GM23338 (cell line): ENCODE measurements at regions not wholly inside any gene's neighbourhood (a gene's known extent, or its start where the extent isn't known, plus 50 kb on each side); places are given as distances from the start of the nearest gene placed in this dataset.

ENCODE experiments used
- ATAC-seq: fragments of 200-7000 bp; cut with Tn5 transposase; 3 replicates; pipeline ENCODE4 v1.9.1; 2020
- DNase-seq: peaks from one replicate; pipeline ENCODE4 v3.0.0-alpha.2; 2015; ENCODE audit warnings: low spot score
- H2AFZ ChIP-seq: fragments of 200-600 bp; sonication (generic); 2 replicates; pipeline ENCODE4 v1.8.0; 2016; ENCODE audit warnings: antibody characterized with exemption, mild to moderate bottlenecking, moderate library complexity
- H3F3A ChIP-seq: fragments of 200-600 bp; sonication (generic); replicated peaks from 2 replicates; pipeline ENCODE4 v1.8.0; 2017; ENCODE audit warnings: antibody characterized with exemption, mixed run types, low read depth
- H3K27ac ChIP-seq: fragments of 200-600 bp; sonication (generic); 2 replicates; pipeline ENCODE4 v1.6.1; 2016; ENCODE audit warnings: low read depth
- H3K27me3 ChIP-seq: fragments of 200-600 bp; sonication (generic); 2 replicates; pipeline ENCODE4 v1.8.0; 2016; ENCODE audit warnings: mild to moderate bottlenecking, mixed run types, moderate library complexity; ENCODE audit not compliant: insufficient read depth
- H3K36me3 ChIP-seq: fragments of 200-600 bp; sonication (generic); 2 replicates; pipeline ENCODE4 v1.8.0; 2016; ENCODE audit warnings: mild to moderate bottlenecking; ENCODE audit not compliant: insufficient read depth
- H3K4me1 ChIP-seq: fragments of 200-600 bp; sonication (generic); 2 replicates; pipeline ENCODE4 v1.8.0; 2016; ENCODE audit warnings: mild to moderate bottlenecking, moderate library complexity; ENCODE audit not compliant: insufficient read depth
- H3K4me2 ChIP-seq: fragments of 200-600 bp; sonication (generic); 2 replicates; pipeline ENCODE4 v1.7.1; 2017; ENCODE audit warnings: mixed run types
- H3K4me3 ChIP-seq: fragments of 200-600 bp; sonication (generic); 2 replicates; pipeline ENCODE4 v1.6.1; 2016; ENCODE audit warnings: mixed run types
- H3K79me2 ChIP-seq: fragments of 200-600 bp; sonication (generic); replicated peaks from 2 replicates; pipeline ENCODE4 v1.8.0; 2017; ENCODE audit warnings: mild to moderate bottlenecking; ENCODE audit not compliant: insufficient read depth
- H3K9me2 ChIP-seq: fragments of 200-600 bp; sonication (generic); 2 replicates; pipeline ENCODE4 v1.8.0; 2017; ENCODE audit not compliant: insufficient read depth
- H4K20me1 ChIP-seq: fragments of 200-600 bp; sonication (generic); replicated peaks from 2 replicates; pipeline ENCODE4 v1.8.0; 2017; ENCODE audit warnings: mild to moderate bottlenecking; ENCODE audit not compliant: insufficient read depth
- H3K27ac Mint-ChIP-seq: 2 replicates; pipeline ENCODE4 v1.8.0; 2020; ENCODE audit warnings: inconsistent platforms, mild to moderate bottlenecking, moderate library complexity, mixed read lengths
- H3K27me3 Mint-ChIP-seq: 3 replicates; pipeline ENCODE4 v1.8.0; 2022; ENCODE audit warnings: low read depth, mild to moderate bottlenecking, moderate library complexity, mixed read lengths, inconsistent platforms; ENCODE audit not compliant: insufficient read depth, poor library complexity
- H3K36me3 Mint-ChIP-seq: 3 replicates; pipeline ENCODE4 v1.8.0; 2021; ENCODE audit warnings: low read depth, mild to moderate bottlenecking, inconsistent platforms, moderate library complexity, mixed read lengths
- H3K4me1 Mint-ChIP-seq: 3 replicates; pipeline ENCODE4 v1.8.0; 2020; ENCODE audit warnings: mild to moderate bottlenecking, inconsistent platforms, mixed read lengths
- H3K4me3 Mint-ChIP-seq: 3 replicates; pipeline ENCODE4 v1.8.0; 2021; ENCODE audit warnings: moderate library complexity, mild to moderate bottlenecking, inconsistent platforms, mixed read lengths
- H3K9me3 Mint-ChIP-seq: 3 replicates; pipeline ENCODE4 v1.8.0; 2020; ENCODE audit warnings: moderate library complexity, mild to moderate bottlenecking, inconsistent platforms, mixed read lengths
- CREB1 ChIP-seq: fragments of 250-450 bp; sonication (Bioruptor Pico); IDR thresholded peaks from 2 replicates; pipeline ENCODE4 v1.5.0; 2020; ENCODE audit warnings: low read depth, mild to moderate bottlenecking, moderate library complexity
- EZH2 ChIP-seq: fragments of 200-600 bp; sonication (generic); IDR thresholded peaks from one replicate; pipeline ENCODE4 v1.8.0; 2017; ENCODE audit warnings: antibody characterized with exemption, mild to moderate bottlenecking, low read depth; ENCODE audit not compliant: unreplicated experiment
- EZH2phosphoT487 ChIP-seq: fragments of 200-600 bp; sonication (generic); IDR thresholded peaks from one replicate; pipeline ENCODE4 v1.8.1; 2018; ENCODE audit warnings: antibody characterized with exemption; ENCODE audit not compliant: unreplicated experiment
- JUNB ChIP-seq: IDR thresholded peaks from one replicate; pipeline ENCODE4 v1.6.1; 2016; ENCODE audit warnings: antibody characterized with exemption; ENCODE audit not compliant: unreplicated experiment
- TF ChIP-seq, protein P1 (sequence below): fragments of 250-450 bp; sonication (Bioruptor Pico); IDR thresholded peaks from 2 replicates; pipeline ENCODE4 v1.5.0; 2020; ENCODE audit warnings: mild to moderate bottlenecking, moderate library complexity

GRCh38 chr2:111659361-111660333 is 224.3 kb downstream of the ANAPC1 start:
- DNase-seq, result peak; percentile 75
- no peak overlapping the region for H3K4me3 ChIP-seq
- H3K27ac ChIP-seq, result no peak overlapping the region
- ATAC-seq, result peak; percentile 78
- Mint-ChIP-seq H3K36me3 (peaks cover 2% of the 10 kb centered on the region; the same call in 1 of the 3 replicates), H3K4me1 (peaks cover 14% of the 10 kb centered on the region), H3K4me3 (no peak overlapping the region), H3K27me3 (peaks cover 2% of the 10 kb centered on the region), H3K27ac (peak overlapping the region; percentile 90), H3K9me3 (no peaks in the 10 kb centered on the region)
- no peak overlapping the region for H2AFZ ChIP-seq
- H3K27me3 ChIP-seq, result no peaks in the 10 kb centered on the region
- TF ChIP-seq CREB1 (CRISPR knock-in tag) (0 out of 2 replicates have a peak, but pooled peaks have one; percentile 25), EZH2 (no peak)
- H3K36me3 ChIP-seq, result no peaks in the 10 kb centered on the region
- H3K4me2 ChIP-seq, result 0 out of 2 replicates have a peak overlapping the region, but pooled peaks have one; percentile 15
- H4K20me1 ChIP-seq, result no peaks in the 10 kb centered on the region
- 0 out of 2 replicates have a peak, but pooled peaks cover 3% of the 10 kb centered on the region for H3K9me2 ChIP-seq
- H3K4me1 ChIP-seq, result no peaks in the 10 kb centered on the region
- no peaks in the 10 kb centered on the region for H3K79me2 ChIP-seq
- no peaks in the 10 kb centered on the region for H3F3A ChIP-seq

GRCh38 chr2:111660811-111661210 is 223.2 kb downstream of the ANAPC1 start:
- Histone ChIP-seq H3K27ac (no peak overlapping the region), H3K4me2 (no peak overlapping the region), H2AFZ (no peak overlapping the region), H3K4me3 (no peak overlapping the region), H3F3A (no peaks in the 10 kb centered on the region), H3K79me2 (no peaks in the 10 kb centered on the region), H3K36me3 (no peaks in the 10 kb centered on the region), H3K27me3 (no peaks in the 10 kb centered on the region), H3K9me2 (0 out of 2 replicates have a peak, but pooled peaks cover 5% of the 10 kb centered on the region), H3K4me1 (no peaks in the 10 kb centered on the region), H4K20me1 (no peaks in the 10 kb centered on the region)
- H3K9me3 Mint-ChIP-seq, result no peaks in the 10 kb centered on the region
- H3K27me3 Mint-ChIP-seq, result peaks cover 2% of the 10 kb centered on the region
- ATAC-seq (no peak), DNase-seq (no peak)
- no peak for TF ChIP-seq CREB1 (CRISPR knock-in tag)
- TF ChIP-seq EZH2phosphoT487, result no peak
- no peak for TF ChIP-seq JUNB
- TF ChIP-seq, protein P1, sequence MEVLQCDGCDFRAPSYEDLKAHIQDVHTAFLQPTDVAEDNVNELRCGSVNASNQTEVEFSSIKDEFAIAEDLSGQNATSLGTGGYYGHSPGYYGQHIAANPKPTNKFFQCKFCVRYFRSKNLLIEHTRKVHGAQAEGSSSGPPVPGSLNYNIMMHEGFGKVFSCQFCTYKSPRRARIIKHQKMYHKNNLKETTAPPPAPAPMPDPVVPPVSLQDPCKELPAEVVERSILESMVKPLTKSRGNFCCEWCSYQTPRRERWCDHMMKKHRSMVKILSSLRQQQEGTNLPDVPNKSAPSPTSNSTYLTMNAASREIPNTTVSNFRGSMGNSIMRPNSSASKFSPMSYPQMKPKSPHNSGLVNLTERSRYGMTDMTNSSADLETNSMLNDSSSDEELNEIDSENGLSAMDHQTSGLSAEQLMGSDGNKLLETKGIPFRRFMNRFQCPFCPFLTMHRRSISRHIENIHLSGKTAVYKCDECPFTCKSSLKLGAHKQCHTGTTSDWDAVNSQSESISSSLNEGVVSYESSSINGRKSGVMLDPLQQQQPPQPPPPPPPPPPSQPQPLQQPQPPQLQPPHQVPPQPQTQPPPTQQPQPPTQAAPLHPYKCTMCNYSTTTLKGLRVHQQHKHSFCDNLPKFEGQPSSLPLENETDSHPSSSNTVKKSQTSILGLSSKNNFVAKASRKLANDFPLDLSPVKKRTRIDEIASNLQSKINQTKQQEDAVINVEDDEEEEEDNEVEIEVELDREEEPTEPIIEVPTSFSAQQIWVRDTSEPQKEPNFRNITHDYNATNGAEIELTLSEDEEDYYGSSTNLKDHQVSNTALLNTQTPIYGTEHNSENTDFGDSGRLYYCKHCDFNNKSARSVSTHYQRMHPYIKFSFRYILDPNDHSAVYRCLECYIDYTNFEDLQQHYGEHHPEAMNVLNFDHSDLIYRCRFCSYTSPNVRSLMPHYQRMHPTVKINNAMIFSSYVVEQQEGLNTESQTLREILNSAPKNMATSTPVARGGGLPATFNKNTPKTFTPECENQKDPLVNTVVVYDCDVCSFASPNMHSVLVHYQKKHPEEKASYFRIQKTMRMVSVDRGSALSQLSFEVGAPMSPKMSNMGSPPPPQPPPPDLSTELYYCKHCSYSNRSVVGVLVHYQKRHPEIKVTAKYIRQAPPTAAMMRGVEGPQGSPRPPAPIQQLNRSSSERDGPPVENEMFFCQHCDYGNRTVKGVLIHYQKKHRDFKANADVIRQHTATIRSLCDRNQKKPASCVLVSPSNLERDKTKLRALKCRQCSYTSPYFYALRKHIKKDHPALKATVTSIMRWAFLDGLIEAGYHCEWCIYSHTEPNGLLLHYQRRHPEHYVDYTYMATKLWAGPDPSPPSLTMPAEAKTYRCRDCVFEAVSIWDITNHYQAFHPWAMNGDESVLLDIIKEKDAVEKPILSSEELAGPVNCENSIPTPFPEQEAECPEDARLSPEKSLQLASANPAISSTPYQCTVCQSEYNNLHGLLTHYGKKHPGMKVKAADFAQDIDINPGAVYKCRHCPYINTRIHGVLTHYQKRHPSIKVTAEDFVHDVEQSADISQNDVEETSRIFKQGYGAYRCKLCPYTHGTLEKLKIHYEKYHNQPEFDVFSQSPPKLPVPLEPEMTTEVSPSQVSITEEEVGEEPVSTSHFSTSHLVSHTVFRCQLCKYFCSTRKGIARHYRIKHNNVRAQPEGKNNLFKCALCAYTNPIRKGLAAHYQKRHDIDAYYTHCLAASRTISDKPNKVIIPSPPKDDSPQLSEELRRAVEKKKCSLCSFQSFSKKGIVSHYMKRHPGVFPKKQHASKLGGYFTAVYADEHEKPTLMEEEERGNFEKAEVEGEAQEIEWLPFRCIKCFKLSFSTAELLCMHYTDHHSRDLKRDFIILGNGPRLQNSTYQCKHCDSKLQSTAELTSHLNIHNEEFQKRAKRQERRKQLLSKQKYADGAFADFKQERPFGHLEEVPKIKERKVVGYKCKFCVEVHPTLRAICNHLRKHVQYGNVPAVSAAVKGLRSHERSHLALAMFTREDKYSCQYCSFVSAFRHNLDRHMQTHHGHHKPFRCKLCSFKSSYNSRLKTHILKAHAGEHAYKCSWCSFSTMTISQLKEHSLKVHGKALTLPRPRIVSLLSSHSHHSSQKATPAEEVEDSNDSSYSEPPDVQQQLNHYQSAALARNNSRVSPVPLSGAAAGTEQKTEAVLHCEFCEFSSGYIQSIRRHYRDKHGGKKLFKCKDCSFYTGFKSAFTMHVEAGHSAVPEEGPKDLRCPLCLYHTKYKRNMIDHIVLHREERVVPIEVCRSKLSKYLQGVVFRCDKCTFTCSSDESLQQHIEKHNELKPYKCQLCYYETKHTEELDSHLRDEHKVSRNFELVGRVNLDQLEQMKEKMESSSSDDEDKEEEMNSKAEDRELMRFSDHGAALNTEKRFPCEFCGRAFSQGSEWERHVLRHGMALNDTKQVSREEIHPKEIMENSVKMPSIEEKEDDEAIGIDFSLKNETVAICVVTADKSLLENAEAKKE (CRISPR knock-in tag), result no peak
- H3K36me3 Mint-ChIP-seq, result peaks cover 2% of the 10 kb centered on the region; the same call in 1 of the 3 replicates
- peaks cover 14% of the 10 kb centered on the region for H3K4me1 Mint-ChIP-seq
- H3K4me3 Mint-ChIP-seq, result no peak overlapping the region
- no peak overlapping the region for H3K27ac Mint-ChIP-seq
